Ishikawa (cell line): ENCODE measurements at regions not wholly inside any gene's neighbourhood (a gene's known extent, or its start where the extent isn't known, plus 50 kb on each side); places are given as distances from the start of the nearest gene placed in this dataset.

Source experiments
- CEBPB ChIP-seq: IDR thresholded peaks from 2 replicates; pipeline ENCODE4 v1.6.1; 2012
- CREB1 ChIP-seq: IDR thresholded peaks from 2 replicates; pipeline ENCODE4 v1.6.1; 2012; ENCODE audit warnings: low read depth
- EGR1 ChIP-seq: IDR thresholded peaks from 2 replicates; pipeline ENCODE4 v1.6.1; 2012
- EP300 ChIP-seq: IDR thresholded peaks from 2 replicates; pipeline ENCODE4 v1.6.1; 2012; ENCODE audit warnings: borderline replicate concordance
- FOXM1 ChIP-seq: IDR thresholded peaks from 2 replicates; pipeline ENCODE4 v1.6.1; 2012; ENCODE audit warnings: low read depth, borderline replicate concordance
- NFIC ChIP-seq: IDR thresholded peaks from 2 replicates; pipeline ENCODE4 v1.6.1; 2012
- RAD21 ChIP-seq: IDR thresholded peaks from 2 replicates; pipeline ENCODE4 v1.6.1; 2012; ENCODE audit warnings: low read depth
- TAF1 ChIP-seq: IDR thresholded peaks from 2 replicates; pipeline ENCODE4 v1.6.1; 2012; ENCODE audit warnings: low read depth, mild to moderate bottlenecking
- TCF12 ChIP-seq: IDR thresholded peaks from 2 replicates; pipeline ENCODE4 v1.6.1; 2012; ENCODE audit warnings: low read depth
- TEAD4 ChIP-seq: IDR thresholded peaks from 2 replicates; pipeline ENCODE4 v1.6.1; 2012
- YY1 ChIP-seq: IDR thresholded peaks from 2 replicates; pipeline ENCODE4 v1.6.1; 2012; ENCODE audit warnings: low read depth
- ZBTB7A ChIP-seq: IDR thresholded peaks from 2 replicates; pipeline ENCODE4 v1.6.1; 2012; ENCODE audit warnings: low read depth
- TF ChIP-seq, protein P1 (sequence below): IDR thresholded peaks from 2 replicates; pipeline ENCODE4 v1.6.1; 2012
- TF ChIP-seq, protein P2 (sequence below): IDR thresholded peaks from 2 replicates; pipeline ENCODE4 v1.6.1; 2012; ENCODE audit warnings: low read depth, mild to moderate bottlenecking
- TF ChIP-seq, protein P3 (sequence below): IDR thresholded peaks from 2 replicates; pipeline ENCODE4 v1.6.1; 2012

DNA sequence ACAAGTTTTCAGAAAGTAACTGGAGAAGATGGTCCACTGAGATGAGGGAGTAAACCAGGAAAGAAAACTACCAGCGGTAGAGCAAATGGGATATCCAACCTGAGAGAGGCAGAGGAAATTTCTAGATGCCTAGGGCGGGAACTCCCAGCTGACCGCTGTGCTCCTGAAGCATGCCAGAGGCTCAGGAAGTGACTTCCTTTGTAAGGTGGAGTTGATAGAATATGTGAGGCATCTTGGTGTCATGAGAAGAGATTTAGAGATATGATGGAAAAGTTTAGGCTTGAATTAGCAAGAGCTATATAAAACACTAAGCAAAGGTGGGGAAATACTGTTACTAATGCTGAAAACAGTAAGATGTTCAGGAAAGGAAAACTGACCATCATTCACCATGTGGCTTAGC is 124.1 kb downstream of the C9orf152 start:
- TF ChIP-seq TEAD4 (no peak), EP300 (no peak), NFIC (no peak), CREB1 (no peak), CEBPB (no peak), FOXM1 (no peak)

DNA sequence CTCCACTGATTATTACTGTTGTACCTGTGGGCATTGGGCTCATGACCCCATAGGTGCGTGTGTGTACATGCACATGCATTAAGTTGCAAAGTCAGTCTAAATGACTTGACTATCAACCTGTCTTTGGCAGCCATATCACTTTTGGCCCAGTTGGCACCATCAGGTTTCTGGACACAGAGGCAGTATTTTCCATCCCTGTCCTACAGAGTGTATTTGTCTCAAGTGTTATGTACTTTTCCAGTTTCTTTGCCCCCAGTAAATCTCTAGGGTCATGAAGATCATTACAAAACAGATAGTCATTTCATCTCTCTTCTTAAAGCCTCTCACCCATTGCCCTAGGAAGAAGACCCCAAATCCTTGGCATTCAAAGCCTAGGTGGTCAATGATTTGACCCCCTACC is 121.4 kb downstream of the C9orf152 start:
- TF ChIP-seq, protein P1, sequence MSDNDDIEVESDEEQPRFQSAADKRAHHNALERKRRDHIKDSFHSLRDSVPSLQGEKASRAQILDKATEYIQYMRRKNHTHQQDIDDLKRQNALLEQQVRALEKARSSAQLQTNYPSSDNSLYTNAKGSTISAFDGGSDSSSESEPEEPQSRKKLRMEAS = no peak
- TF ChIP-seq TEAD4 (no peak), ZBTB7A (no peak), CREB1 (no peak), FOXM1 (no peak), EGR1 (no peak), TCF12 (no peak)
- TF ChIP-seq, protein P2, sequence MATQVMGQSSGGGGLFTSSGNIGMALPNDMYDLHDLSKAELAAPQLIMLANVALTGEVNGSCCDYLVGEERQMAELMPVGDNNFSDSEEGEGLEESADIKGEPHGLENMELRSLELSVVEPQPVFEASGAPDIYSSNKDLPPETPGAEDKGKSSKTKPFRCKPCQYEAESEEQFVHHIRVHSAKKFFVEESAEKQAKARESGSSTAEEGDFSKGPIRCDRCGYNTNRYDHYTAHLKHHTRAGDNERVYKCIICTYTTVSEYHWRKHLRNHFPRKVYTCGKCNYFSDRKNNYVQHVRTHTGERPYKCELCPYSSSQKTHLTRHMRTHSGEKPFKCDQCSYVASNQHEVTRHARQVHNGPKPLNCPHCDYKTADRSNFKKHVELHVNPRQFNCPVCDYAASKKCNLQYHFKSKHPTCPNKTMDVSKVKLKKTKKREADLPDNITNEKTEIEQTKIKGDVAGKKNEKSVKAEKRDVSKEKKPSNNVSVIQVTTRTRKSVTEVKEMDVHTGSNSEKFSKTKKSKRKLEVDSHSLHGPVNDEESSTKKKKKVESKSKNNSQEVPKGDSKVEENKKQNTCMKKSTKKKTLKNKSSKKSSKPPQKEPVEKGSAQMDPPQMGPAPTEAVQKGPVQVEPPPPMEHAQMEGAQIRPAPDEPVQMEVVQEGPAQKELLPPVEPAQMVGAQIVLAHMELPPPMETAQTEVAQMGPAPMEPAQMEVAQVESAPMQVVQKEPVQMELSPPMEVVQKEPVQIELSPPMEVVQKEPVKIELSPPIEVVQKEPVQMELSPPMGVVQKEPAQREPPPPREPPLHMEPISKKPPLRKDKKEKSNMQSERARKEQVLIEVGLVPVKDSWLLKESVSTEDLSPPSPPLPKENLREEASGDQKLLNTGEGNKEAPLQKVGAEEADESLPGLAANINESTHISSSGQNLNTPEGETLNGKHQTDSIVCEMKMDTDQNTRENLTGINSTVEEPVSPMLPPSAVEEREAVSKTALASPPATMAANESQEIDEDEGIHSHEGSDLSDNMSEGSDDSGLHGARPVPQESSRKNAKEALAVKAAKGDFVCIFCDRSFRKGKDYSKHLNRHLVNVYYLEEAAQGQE = no peak

DNA sequence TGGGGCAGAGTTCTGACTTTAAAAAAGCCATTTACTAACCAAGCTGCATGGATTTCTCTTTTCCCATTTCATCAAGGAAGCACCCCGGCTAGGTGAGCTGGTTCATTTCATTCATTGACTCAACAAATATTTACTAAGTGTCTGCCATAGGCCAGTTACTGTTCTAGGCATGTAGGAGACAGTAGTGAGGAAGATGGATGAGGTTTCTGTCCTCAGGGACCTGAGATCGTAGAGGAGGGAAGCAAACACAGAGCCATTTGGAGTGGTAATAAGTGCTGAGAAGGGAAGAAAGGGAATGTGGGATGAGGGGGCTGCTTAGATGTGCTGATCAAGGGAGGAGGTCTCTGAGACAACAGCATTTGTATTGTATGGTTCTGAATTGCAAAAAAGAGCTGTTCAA is 120.4 kb downstream of the C9orf152 start:
- no peak for TF ChIP-seq CEBPB
- no peak for TF ChIP-seq NFIC
- TF ChIP-seq, protein P3, sequence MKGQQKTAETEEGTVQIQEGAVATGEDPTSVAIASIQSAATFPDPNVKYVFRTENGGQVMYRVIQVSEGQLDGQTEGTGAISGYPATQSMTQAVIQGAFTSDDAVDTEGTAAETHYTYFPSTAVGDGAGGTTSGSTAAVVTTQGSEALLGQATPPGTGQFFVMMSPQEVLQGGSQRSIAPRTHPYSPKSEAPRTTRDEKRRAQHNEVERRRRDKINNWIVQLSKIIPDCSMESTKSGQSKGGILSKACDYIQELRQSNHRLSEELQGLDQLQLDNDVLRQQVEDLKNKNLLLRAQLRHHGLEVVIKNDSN = no peak
- TF ChIP-seq CREB1 = no peak
- TF ChIP-seq, protein P1 = no peak
- TF ChIP-seq RAD21 = no peak
- TF ChIP-seq FOXM1 = no peak
- TF ChIP-seq TAF1 = no peak
- no peak for TF ChIP-seq EGR1
- TF ChIP-seq, protein P2 = no peak
- TF ChIP-seq TCF12 = no peak
- TF ChIP-seq EP300 = no peak
- no peak for TF ChIP-seq TEAD4
- no peak for TF ChIP-seq ZBTB7A

DNA sequence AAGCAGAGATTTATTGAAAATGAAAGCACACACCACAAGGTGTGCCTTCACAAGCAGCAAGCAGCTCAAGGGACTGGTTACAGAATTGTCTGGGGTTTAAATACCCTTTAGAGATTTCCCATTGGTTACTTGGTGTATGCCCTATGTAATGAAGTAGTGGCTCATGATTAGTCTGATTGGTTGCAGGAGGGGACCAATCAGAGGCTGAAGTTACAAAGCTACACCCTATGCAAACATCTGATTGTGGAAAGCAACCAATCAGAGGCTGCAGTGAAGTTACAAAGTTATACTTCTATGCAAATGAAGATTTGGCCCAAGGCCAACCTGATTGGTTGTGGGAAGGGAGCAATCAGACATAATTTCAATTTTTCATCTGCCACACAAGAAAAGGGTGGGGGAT is 119.9 kb downstream of the C9orf152 start:
- TF ChIP-seq FOXM1 (no peak), TCF12 (no peak), YY1 (no peak), CREB1 (no peak), NFIC (no peak), TAF1 (no peak), TEAD4 (no peak), RAD21 (no peak), EGR1 (no peak), ZBTB7A (no peak)
- TF ChIP-seq, protein P3 = no peak
- TF ChIP-seq, protein P1 = no peak

DNA sequence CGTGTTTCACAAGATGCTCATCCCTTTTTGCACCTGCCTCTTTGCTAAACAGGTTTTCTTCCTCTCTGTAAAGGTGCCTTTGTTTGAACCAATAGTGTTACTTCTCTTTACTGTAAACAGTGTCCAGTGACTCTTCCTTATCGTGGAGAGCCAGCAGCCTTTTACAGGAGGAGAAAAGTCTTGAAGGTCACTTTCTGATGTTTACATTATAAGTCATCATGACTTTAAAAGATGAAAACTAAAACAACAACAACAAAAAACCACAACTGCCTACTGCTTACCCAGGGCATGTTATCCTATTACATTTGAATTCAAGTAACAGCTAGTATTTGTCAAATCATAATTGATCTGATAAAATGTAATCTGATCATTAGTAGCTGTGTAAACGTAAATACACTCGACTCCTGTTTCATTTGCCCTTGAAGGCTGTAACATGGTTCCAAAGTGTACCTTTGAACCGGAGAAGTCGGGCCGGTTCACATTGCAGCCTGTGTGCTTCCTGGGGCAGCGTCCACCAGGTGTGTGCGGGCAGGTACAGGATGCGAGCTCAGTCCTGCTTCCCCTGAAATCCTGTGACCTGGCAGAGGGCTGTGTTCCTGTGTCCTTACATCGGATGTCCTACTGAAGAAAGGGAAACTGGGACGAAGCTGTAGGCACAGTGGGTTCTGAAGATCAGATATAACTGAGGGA is 118.1 kb downstream of the C9orf152 start:
- TF ChIP-seq CEBPB (no peak), TCF12 (no peak), NFIC (no peak), EGR1 (no peak), EP300 (no peak), YY1 (no peak)
- TF ChIP-seq, protein P3 = no peak
- TF ChIP-seq, protein P1 = no peak
